IMR-90 (cell line): ENCODE measurements at regions not wholly inside any gene's neighbourhood (a gene's known extent, or its start where the extent isn't known, plus 50 kb on each side); places are given as distances from the start of the nearest gene placed in this dataset.

Experiments used
- POLR2A ChIP-seq: IDR thresholded peaks from 2 replicates; pipeline ENCODE4 v1.6.1; 2012; ENCODE audit warnings: mild to moderate bottlenecking, low read depth, low read length
- TF ChIP-seq, protein P1 (sequence below): conservative IDR thresholded peaks from 2 replicates; pipeline ENCODE4 v1.5.1; 2012; ENCODE audit warnings: mild to moderate bottlenecking, low read depth, low read length, improper control_type of control experiment

DNA sequence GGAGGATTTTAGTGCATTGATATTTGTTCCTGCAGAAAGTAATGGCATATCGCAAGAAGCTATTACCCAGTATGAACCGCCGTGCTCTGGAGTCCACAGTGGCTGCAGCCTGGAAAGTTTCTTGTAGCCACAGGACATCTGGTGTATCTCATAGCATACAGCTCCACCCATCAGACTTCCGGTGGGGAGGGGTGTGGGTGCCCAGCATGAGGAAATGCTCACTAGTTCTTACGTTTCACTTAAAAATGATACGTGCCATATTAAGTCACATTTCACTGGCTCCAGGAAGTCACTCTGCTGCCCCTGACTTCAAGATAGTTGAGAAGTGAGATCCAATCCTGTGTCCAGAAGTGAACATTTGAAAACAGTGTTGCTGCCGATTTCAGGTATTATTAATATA is 990.4 kb downstream of the GBE1 start:
- TF ChIP-seq, protein P1, sequence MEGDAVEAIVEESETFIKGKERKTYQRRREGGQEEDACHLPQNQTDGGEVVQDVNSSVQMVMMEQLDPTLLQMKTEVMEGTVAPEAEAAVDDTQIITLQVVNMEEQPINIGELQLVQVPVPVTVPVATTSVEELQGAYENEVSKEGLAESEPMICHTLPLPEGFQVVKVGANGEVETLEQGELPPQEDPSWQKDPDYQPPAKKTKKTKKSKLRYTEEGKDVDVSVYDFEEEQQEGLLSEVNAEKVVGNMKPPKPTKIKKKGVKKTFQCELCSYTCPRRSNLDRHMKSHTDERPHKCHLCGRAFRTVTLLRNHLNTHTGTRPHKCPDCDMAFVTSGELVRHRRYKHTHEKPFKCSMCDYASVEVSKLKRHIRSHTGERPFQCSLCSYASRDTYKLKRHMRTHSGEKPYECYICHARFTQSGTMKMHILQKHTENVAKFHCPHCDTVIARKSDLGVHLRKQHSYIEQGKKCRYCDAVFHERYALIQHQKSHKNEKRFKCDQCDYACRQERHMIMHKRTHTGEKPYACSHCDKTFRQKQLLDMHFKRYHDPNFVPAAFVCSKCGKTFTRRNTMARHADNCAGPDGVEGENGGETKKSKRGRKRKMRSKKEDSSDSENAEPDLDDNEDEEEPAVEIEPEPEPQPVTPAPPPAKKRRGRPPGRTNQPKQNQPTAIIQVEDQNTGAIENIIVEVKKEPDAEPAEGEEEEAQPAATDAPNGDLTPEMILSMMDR = no peak
- TF ChIP-seq POLR2A = no peak
